GM21619 (cell line): ENCODE measurements at regions not wholly inside any gene's neighbourhood (a gene's known extent, or its start where the extent isn't known, plus 50 kb on each side); places are given as distances from the start of the nearest gene placed in this dataset.
"Not testable (repeated sequence)": the region's sequence is repeated elsewhere in the genome, so short reads cannot be mapped to it uniquely, and the experiment has no call there.

Source experiments
- ATAC-seq: cut with Tn5 transposase; IDR thresholded peaks from one replicate; pipeline ENCODE4 v1.9.1; 2021; ENCODE audit not compliant: unreplicated experiment

GRCh38 chr4:119437515-119437914, 115.6 kb upstream of the FABP2 start:
- not testable (repeated sequence) for ATAC-seq

- not testable (repeated sequence) for ATAC-seq
These were observed 86.8 kb upstream of the FABP2 start for GRCh38 chr4:119408561-119409224.

GRCh38 chr4:119406721-119407460, 85.0 kb upstream of the FABP2 start:
- not testable (repeated sequence) for ATAC-seq

- not testable (repeated sequence) for ATAC-seq
These were observed 84.1 kb upstream of the FABP2 start for GRCh38 chr4:119406041-119406440.

GRCh38 chr4:119402322-119403308, 80.7 kb upstream of the FABP2 start:
- peak; percentile 71 for ATAC-seq

GRCh38 chr4:119395701-119396100, 73.8 kb upstream of the FABP2 start:
- not testable (repeated sequence) for ATAC-seq

GRCh38 chr4:119394826-119395225, 72.9 kb upstream of the FABP2 start:
- no peak for ATAC-seq

GRCh38 chr4:119388791-119389190, 66.9 kb upstream of the FABP2 start:
- not testable (repeated sequence) for ATAC-seq

- not testable (repeated sequence) for ATAC-seq
These were observed 52.7 kb upstream of the FABP2 start for GRCh38 chr4:119374616-119375015.

GRCh38 chr4:119372316-119373062, 50.6 kb upstream of the FABP2 start:
- ATAC-seq: not testable (repeated sequence)
